A549 (cell line): ENCODE measurements at regions not wholly inside any gene's neighbourhood (a gene's known extent, or its start where the extent isn't known, plus 50 kb on each side); places are given as distances from the start of the nearest gene placed in this dataset.

Source experiments
- ATAC-seq, 2 experiments: fragments of 200-7000 bp in 1 of 2; fragments of >200 bp in 1 of 2; cut with Nextera tagmentation in 1 of 2; cut with Tn5 transposase in 1 of 2; 3 replicates each; pipeline versions ENCODE4 v1.8.0 to v1.9.1; 2018 to 2020; ENCODE audit warnings: mild to moderate bottlenecking in 1 of 2, moderate library complexity in 1 of 2
- CTCF ChIA-PET: fragments of 300-600 bp; sonication (Branson Sonifier 250); formaldehyde crosslinking; extraction: SDS; loops from one replicate; lab custom pipeline; 2021; ENCODE audit warnings: antibody characterized with exemption, inconsistent platforms; lab: Yijun Ruan, JAX
- POLR2A ChIA-PET: fragments of 350-600 bp; formaldehyde crosslinking; extraction: SDS; loops from one replicate; lab custom pipeline; 2021; ENCODE audit warnings: antibody characterized with exemption, inconsistent platforms; lab: Yijun Ruan, JAX
- DNase-seq, 2 experiments: peaks; one replicate each; pipeline versions ENCODE4 v3.0.0 to v3.0.0-alpha.2; 2011 to 2016; ENCODE audit warnings: low read depth in 1 of 2, low spot score in 1 of 2
- FAIRE-seq: peaks from 2 replicates; lab custom pipeline; 2011; peaks lifted over from hg19 to GRCh38; lab: Jason Lieb, UNC
- H3K27ac ChIP-seq, 2 experiments: fragments of >200 bp; sonication (Bioruptor Twin); formaldehyde crosslinking; 3 replicates each; pipeline ENCODE4 v1.5.1; 2016 to 2017
- H3K4me1 ChIP-seq: fragments of >200 bp; sonication (Bioruptor Twin); formaldehyde crosslinking; 3 replicates; pipeline ENCODE4 v1.6.1; 2016
- H3K4me2 ChIP-seq: fragments of >200 bp; sonication (Bioruptor Twin); formaldehyde crosslinking; 3 replicates; pipeline ENCODE4 v1.6.1; 2016
- H3K4me3 ChIP-seq: fragments of >200 bp; sonication (Bioruptor Twin); formaldehyde crosslinking; 3 replicates; pipeline ENCODE4 v1.5.1; 2016
- H3K9me3 ChIP-seq: fragments of >200 bp; sonication (Bioruptor Twin); formaldehyde crosslinking; 3 replicates; pipeline ENCODE4 v1.6.1; 2016
- CEBPB ChIP-seq, 2 experiments: fragments of >200 bp in 1 of 2; sonication (Bioruptor Twin) in 1 of 2; formaldehyde crosslinking in 1 of 2; IDR thresholded peaks; 2 replicates each; pipeline ENCODE4 v1.6.1; 2012 to 2016
- EHF ChIP-seq: fragments of 250-450 bp; sonication (Bioruptor Pico); IDR thresholded peaks from 2 replicates; pipeline ENCODE4 v1.5.0; 2020; ENCODE audit warnings: mild to moderate bottlenecking
- EP300 ChIP-seq, 2 experiments: fragments of >200 bp; sonication (Bioruptor Twin); formaldehyde crosslinking; IDR thresholded peaks; 2 replicates in 1 of 2; 3 replicates in 1 of 2; pipeline ENCODE4 v1.6.1; 2016 to 2017
- FOSB ChIP-seq: fragments of 250-450 bp; sonication (Bioruptor Pico); IDR thresholded peaks from 2 replicates; pipeline ENCODE4 v1.5.0; 2020; ENCODE audit warnings: mild to moderate bottlenecking, moderate library complexity
- FOXS1 ChIP-seq: fragments of 250-450 bp; sonication (Bioruptor Pico); IDR thresholded peaks from 2 replicates; pipeline ENCODE4 v1.5.0; 2020; ENCODE audit warnings: mild to moderate bottlenecking, moderate library complexity
- HOXA7 ChIP-seq: fragments of 250-450 bp; sonication (Bioruptor Pico); IDR thresholded peaks from 2 replicates; pipeline ENCODE4 v1.5.0; 2020; ENCODE audit warnings: mild to moderate bottlenecking, moderate library complexity
- HOXB13 ChIP-seq: fragments of 250-450 bp; sonication (Bioruptor Pico); IDR thresholded peaks from 2 replicates; pipeline ENCODE4 v1.5.0; 2020; ENCODE audit warnings: low read depth, mild to moderate bottlenecking, moderate library complexity
- KDM1A ChIP-seq: fragments of 200-600 bp; sonication (generic); IDR thresholded peaks from 2 replicates; pipeline ENCODE4 v1.6.1; 2016; ENCODE audit warnings: low read depth, mild to moderate bottlenecking
- MAFK ChIP-seq: fragments of 450-650 bp; IDR thresholded peaks from 2 replicates; pipeline ENCODE4 v1.6.1; 2014; ENCODE audit not compliant: partially characterized antibody
- PHF8 ChIP-seq: fragments of 200-600 bp; sonication (generic); IDR thresholded peaks from 2 replicates; pipeline ENCODE4 v1.6.1; 2016; ENCODE audit warnings: low read depth, mild to moderate bottlenecking, antibody characterized with exemption, moderate library complexity, borderline replicate concordance
- RARB ChIP-seq: fragments of 250-450 bp; sonication (Bioruptor Pico); IDR thresholded peaks from 2 replicates; pipeline ENCODE4 v1.8.0; 2021; ENCODE audit warnings: mild to moderate bottlenecking, moderate library complexity
- RFX5 ChIP-seq: fragments of 450-650 bp; IDR thresholded peaks from 2 replicates; pipeline ENCODE4 v1.7.1; 2014; ENCODE audit warnings: antibody characterized with exemption, mild to moderate bottlenecking, moderate library complexity
- SMC3 ChIP-seq: fragments of >200 bp; sonication (Bioruptor Twin); formaldehyde crosslinking; IDR thresholded peaks from 3 replicates; pipeline ENCODE4 v1.6.1; 2018; ENCODE audit warnings: inconsistent platforms
- TFCP2L1 ChIP-seq: fragments of 250-450 bp; sonication (Bioruptor Pico); IDR thresholded peaks from 2 replicates; pipeline ENCODE4 v1.5.0; 2021; ENCODE audit warnings: mild to moderate bottlenecking
- TP53 ChIP-seq: fragments of 250-450 bp; sonication (Bioruptor Pico); IDR thresholded peaks from 2 replicates; pipeline ENCODE4 v1.5.0; 2021; ENCODE audit warnings: mild to moderate bottlenecking, moderate library complexity
- WGBS: methylation state at CpG from one replicate; pipeline ENCODE4 v1.1.6; 2017; ENCODE audit errors: missing lambda C conversion rate; 5-methylcytosine and 5-hydroxymethylcytosine counted together
- TF ChIP-seq, protein P1 (sequence below): IDR thresholded peaks from 2 replicates; pipeline ENCODE4 v1.6.1; 2012
- TF ChIP-seq, protein P2 (sequence below): fragments of >200 bp; sonication (Bioruptor Twin); formaldehyde crosslinking; IDR thresholded peaks from 3 replicates; pipeline ENCODE4 v1.6.1; 2016
- TF ChIP-seq, protein P3 (sequence below): fragments of >200 bp; sonication (Bioruptor Twin); formaldehyde crosslinking; IDR thresholded peaks from 2 replicates; pipeline ENCODE4 v1.6.1; 2016
- TF ChIP-seq, protein P4 (sequence below): fragments of 200-600 bp; sonication (generic); IDR thresholded peaks from 2 replicates; pipeline ENCODE4 v1.6.1; 2016; ENCODE audit warnings: antibody characterized with exemption, mild to moderate bottlenecking, moderate library complexity

DNA sequence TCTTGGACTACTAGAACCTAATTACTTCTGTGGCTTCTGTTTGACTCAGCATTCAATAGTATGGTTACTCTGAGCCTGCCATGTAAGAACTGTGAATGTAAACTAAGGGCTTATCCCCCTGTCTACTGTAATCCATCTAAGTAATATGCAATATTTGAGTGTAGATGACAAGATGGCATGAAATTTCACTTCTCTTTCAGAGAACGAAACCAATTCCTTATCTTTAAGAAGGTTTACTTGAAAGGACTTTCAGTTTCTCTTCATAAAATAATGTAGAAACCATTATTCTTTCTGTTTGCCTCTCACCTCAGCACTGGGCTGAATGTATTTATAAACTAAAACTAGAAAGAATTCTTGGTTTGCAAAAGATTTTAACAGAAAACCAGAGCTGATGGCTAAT is 60.4 kb upstream of the ARID2 start:
- ATAC-seq = no peak
- Histone ChIP-seq H3K4me3 (no peak overlapping the region), H3K4me1 (peaks cover under 1% of the 10 kb centered on the region; the same call in 1 of the 3 replicates), H3K9me3 (no peaks in the 10 kb centered on the region; the same call in 2 of the 3 replicates), H3K27ac (no peak overlapping the region), H3K4me2 (no peak overlapping the region)
- no peak for FAIRE-seq
- no peak for DNase-seq
- CTCF ChIA-PET = no interaction called here
- POLR2A ChIA-PET = no interaction called here
- no peak for TF ChIP-seq TP53
- no peak for TF ChIP-seq EHF (CRISPR knock-in tag)
- TF ChIP-seq, protein P1, sequence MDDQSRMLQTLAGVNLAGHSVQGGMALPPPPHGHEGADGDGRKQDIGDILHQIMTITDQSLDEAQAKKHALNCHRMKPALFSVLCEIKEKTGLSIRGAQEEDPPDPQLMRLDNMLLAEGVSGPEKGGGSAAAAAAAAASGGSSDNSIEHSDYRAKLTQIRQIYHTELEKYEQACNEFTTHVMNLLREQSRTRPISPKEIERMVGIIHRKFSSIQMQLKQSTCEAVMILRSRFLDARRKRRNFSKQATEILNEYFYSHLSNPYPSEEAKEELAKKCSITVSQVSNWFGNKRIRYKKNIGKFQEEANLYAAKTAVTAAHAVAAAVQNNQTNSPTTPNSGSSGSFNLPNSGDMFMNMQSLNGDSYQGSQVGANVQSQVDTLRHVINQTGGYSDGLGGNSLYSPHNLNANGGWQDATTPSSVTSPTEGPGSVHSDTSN = no peak
- WGBS = 33% methylated on average over 1 of the region's 1 CpG

DNA sequence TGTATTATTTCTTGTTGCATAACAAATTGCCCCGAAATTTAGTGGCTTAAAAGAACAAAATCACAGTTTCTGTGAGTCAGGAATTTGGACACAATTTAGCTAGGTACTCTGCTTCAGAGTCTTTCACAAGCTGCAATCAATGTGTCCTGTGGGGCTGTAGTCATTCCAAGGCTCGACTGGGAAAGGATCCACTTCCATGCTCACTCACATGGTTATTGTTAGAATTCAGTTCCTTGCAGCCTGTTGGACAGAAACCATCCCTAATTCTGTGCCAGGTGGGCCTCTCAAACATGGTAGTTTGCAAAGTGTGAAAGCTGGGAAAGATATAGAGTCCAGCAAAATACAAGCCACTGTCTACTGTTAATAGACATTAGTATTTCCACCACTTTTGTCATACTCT is 59.7 kb upstream of the ARID2 start:
- peaks cover 6% of the 10 kb centered on the region; the same call in 2 of the 3 replicates for H3K4me1 ChIP-seq
- TF ChIP-seq, protein P2, sequence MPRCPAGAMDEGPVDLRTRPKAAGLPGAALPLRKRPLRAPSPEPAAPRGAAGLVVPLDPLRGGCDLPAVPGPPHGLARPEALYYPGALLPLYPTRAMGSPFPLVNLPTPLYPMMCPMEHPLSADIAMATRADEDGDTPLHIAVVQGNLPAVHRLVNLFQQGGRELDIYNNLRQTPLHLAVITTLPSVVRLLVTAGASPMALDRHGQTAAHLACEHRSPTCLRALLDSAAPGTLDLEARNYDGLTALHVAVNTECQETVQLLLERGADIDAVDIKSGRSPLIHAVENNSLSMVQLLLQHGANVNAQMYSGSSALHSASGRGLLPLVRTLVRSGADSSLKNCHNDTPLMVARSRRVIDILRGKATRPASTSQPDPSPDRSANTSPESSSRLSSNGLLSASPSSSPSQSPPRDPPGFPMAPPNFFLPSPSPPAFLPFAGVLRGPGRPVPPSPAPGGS = no peak
- TF ChIP-seq SMC3 (no peak), FOSB (CRISPR knock-in tag) (no peak)
- TF ChIP-seq, all 56 proteins: peak for 0
- H3K9me3 ChIP-seq = no peaks in the 10 kb centered on the region; the same call in 2 of the 3 replicates
- no peak for DNase-seq
- no peak overlapping the region for H3K4me2 ChIP-seq
- H3K27ac ChIP-seq = no peak overlapping the region
- CTCF ChIA-PET = no interaction called here
- ATAC-seq = no peak
- H3K4me3 ChIP-seq = no peak overlapping the region
- no peak for FAIRE-seq
- 3% methylated on average over 2 of the region's 2 CpGs for WGBS
- POLR2A ChIA-PET = no interaction called here

DNA sequence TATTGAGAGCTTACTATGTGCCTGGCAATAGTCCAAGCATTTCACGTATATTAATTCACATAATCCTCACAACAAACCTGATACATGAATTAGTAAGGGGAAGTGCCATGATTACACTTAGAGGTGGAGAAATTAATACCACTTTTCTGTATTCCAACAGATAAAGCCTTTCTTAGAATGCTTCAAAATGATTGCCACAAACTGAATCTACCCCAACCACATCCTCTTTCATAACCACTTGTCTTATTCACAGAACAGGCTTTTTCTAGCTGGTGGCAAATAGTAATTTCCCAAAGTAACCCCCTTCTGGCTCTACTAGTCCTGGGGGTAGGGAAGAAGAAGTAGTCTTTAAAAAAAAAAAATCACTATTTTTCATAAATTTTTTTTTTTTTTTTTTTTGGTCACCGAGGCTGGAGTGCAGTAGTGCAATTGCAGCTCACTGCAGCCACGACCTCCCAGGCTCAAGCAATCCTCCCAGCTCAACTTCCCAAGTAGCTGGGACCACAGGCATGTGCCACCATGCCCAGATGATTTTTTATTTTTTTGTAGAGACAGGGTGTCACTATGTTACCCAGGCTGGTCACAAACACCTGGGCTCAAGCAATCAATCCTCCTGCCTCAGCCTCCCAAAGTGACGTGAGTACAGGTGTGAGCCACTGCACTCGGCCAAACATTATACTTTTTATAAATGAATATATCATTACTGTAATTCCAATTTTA is 59.0 kb upstream of the ARID2 start:
- H3K9me3 ChIP-seq = no peaks in the 10 kb centered on the region; the same call in 2 of the 3 replicates
- DNase-seq = no peak
- H3K4me3 ChIP-seq = no peak overlapping the region
- ChIA-PET POLR2A (no interaction called here), CTCF (interaction anchor here (0.8 kb wide), 1 partner anchor 13 kb away, joined by 3 read pairs; no protein-coding TSS in a partner anchor)
- FAIRE-seq = no peak
- TF ChIP-seq FOXS1 (no peak), MAFK (no peak), HOXA7 (no peak), PHF8 (no peak), EP300 (IDR thresholded peaks at IDR 0.05) (no peak), TFCP2L1 (CRISPR knock-in tag) (no peak), HOXB13 (no peak), CEBPB (IDR thresholded peaks at IDR 0.05) (no peak), RARB (no peak), RFX5 (no peak), KDM1A (no peak)
- TF ChIP-seq, protein P2 = no peak
- TF ChIP-seq, protein P3, sequence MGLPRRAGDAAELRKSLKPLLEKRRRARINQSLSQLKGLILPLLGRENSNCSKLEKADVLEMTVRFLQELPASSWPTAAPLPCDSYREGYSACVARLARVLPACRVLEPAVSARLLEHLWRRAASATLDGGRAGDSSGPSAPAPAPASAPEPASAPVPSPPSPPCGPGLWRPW = no peak
- TF ChIP-seq, protein P4, sequence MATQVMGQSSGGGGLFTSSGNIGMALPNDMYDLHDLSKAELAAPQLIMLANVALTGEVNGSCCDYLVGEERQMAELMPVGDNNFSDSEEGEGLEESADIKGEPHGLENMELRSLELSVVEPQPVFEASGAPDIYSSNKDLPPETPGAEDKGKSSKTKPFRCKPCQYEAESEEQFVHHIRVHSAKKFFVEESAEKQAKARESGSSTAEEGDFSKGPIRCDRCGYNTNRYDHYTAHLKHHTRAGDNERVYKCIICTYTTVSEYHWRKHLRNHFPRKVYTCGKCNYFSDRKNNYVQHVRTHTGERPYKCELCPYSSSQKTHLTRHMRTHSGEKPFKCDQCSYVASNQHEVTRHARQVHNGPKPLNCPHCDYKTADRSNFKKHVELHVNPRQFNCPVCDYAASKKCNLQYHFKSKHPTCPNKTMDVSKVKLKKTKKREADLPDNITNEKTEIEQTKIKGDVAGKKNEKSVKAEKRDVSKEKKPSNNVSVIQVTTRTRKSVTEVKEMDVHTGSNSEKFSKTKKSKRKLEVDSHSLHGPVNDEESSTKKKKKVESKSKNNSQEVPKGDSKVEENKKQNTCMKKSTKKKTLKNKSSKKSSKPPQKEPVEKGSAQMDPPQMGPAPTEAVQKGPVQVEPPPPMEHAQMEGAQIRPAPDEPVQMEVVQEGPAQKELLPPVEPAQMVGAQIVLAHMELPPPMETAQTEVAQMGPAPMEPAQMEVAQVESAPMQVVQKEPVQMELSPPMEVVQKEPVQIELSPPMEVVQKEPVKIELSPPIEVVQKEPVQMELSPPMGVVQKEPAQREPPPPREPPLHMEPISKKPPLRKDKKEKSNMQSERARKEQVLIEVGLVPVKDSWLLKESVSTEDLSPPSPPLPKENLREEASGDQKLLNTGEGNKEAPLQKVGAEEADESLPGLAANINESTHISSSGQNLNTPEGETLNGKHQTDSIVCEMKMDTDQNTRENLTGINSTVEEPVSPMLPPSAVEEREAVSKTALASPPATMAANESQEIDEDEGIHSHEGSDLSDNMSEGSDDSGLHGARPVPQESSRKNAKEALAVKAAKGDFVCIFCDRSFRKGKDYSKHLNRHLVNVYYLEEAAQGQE = no peak
- H3K4me1 ChIP-seq = peaks cover 9% of the 10 kb centered on the region; the same call in 2 of the 3 replicates
- ATAC-seq = no peak
- WGBS = 64% methylated on average over 5 of the region's 5 CpGs
- H3K27ac ChIP-seq = no peak overlapping the region
- H3K4me2 ChIP-seq = no peak overlapping the region
